HepG2 (cell line): ENCODE measurements at regions not wholly inside any gene's neighbourhood (a gene's known extent, or its start where the extent isn't known, plus 50 kb on each side); places are given as distances from the start of the nearest gene placed in this dataset.

Experiments used
- ATAC-seq: fragments of 200-7000 bp; cut with Tn5 transposase; 3 replicates; pipeline ENCODE4 v1.9.1; 2020; ENCODE audit warnings: mild to moderate bottlenecking, moderate library complexity
- BruUV-seq: library from RNA; stranded (reverse); fragments of 400-500 nt; replicated peaks from 2 replicates; lab custom pipeline; 2021; lab: Mats Ljungman, UMichigan
- CTCF ChIA-PET: fragments of 300-600 bp; formaldehyde crosslinking; extraction: SDS; loops from one replicate; lab custom pipeline; 2021; ENCODE audit warnings: low total read pairs, inconsistent platforms, low intra/inter-chr PET ratio; lab: Yijun Ruan, JAX
- POLR2A ChIA-PET: fragments of 350-600 bp; sonication (Branson Sonifier 250); formaldehyde crosslinking; loops from one replicate; lab custom pipeline; 2020; ENCODE audit warnings: antibody characterized with exemption, inconsistent platforms; lab: Yijun Ruan, JAX
- DNase-seq: peaks from one replicate; pipeline ENCODE4 v3.0.0-alpha.2; 2015; ENCODE audit warnings: low spot score
- FAIRE-seq: peaks from 3 replicates; lab custom pipeline; 2011; peaks lifted over from hg19 to GRCh38; lab: Jason Lieb, UNC
- H2AFZ ChIP-seq: one replicate; pipeline ENCODE4 v1.6.1; 2011; ENCODE audit warnings: low read length, inconsistent platforms
- H3K27ac ChIP-seq: fragments of 300-600 bp; 3 replicates; pipeline ENCODE4 v1.8.0; 2011; ENCODE audit warnings: mixed run types, mild to moderate bottlenecking, mixed read lengths, low read length, inconsistent platforms; ENCODE audit not compliant: insufficient read depth; ENCODE audit errors: extremely low read length
- H3K27me3 ChIP-seq, 2 experiments: fragments of 200-600 bp in 1 of 2; 2 replicates in 1 of 2; 3 replicates in 1 of 2; pipeline versions ENCODE4 v1.6.0 to v1.8.0; 2011; ENCODE audit warnings: low read length in 2 of 2, mild to moderate bottlenecking in 2 of 2, moderate library complexity in 2 of 2, inconsistent platforms in 1 of 2; ENCODE audit not compliant: insufficient read depth in 2 of 2, control insufficient read depth in 1 of 2
- H3K36me3 ChIP-seq, 2 experiments: fragments of 200-600 bp in 1 of 2; replicated peaks in 1 of 2; 2 replicates in 1 of 2; 3 replicates in 1 of 2; pipeline versions ENCODE4 v1.5.1 to v1.8.0; 2011; ENCODE audit warnings: low read length in 2 of 2, inconsistent platforms in 1 of 2; ENCODE audit not compliant: insufficient read depth in 2 of 2, control insufficient read depth in 1 of 2
- H3K4me1 ChIP-seq: 2 replicates; pipeline ENCODE4 v1.5.1; 2012; ENCODE audit warnings: low read length, inconsistent platforms; ENCODE audit not compliant: insufficient read depth
- H3K4me2 ChIP-seq: 2 replicates; pipeline ENCODE4 v1.6.0; 2011; ENCODE audit warnings: low read depth, low read length, inconsistent platforms
- H3K4me3 ChIP-seq, 3 experiments: fragments of 200-600 bp in 1 of 3; sonication (generic), shearing (Covaris generic) in 1 of 3; replicated peaks in 1 of 3; 2 replicates each; pipeline ENCODE4 v1.5.1; 2011 to 2016; ENCODE audit warnings: low read length in 3 of 3, inconsistent platforms in 2 of 3, low read depth in 2 of 3, mild to moderate bottlenecking in 2 of 3, control low read depth in 1 of 3, mixed read lengths in 1 of 3; ENCODE audit not compliant: insufficient read depth in 1 of 3
- H3K79me2 ChIP-seq: one replicate; pipeline ENCODE4 v1.6.1; 2011; ENCODE audit warnings: low read length, inconsistent platforms; ENCODE audit not compliant: insufficient read depth
- H3K9ac ChIP-seq: 2 replicates; pipeline ENCODE4 v1.6.0; 2011; ENCODE audit warnings: mild to moderate bottlenecking, low read depth, low read length, inconsistent platforms; ENCODE audit not compliant: insufficient read depth
- H3K9me3 ChIP-seq: 2 replicates; pipeline ENCODE4 v1.5.1; 2012; ENCODE audit warnings: mild to moderate bottlenecking, low read length
- H4K20me1 ChIP-seq: 2 replicates; pipeline ENCODE4 v1.6.0; 2011; ENCODE audit warnings: inconsistent platforms, mild to moderate bottlenecking, low read length, moderate library complexity; ENCODE audit not compliant: insufficient read depth
- DR1 ChIP-seq: sonication (generic); formaldehyde crosslinking; IDR thresholded peaks from 2 replicates; pipeline ENCODE4 v1.8.0; 2021; ENCODE audit warnings: mild to moderate bottlenecking, missing genetic modification reagents, inconsistent platforms
- E2F5 ChIP-seq: sonication (generic); formaldehyde crosslinking; conservative IDR thresholded peaks from 2 replicates; pipeline ENCODE4 v1.4.0; 2020; ENCODE audit warnings: missing genetic modification reagents
- NCOA2 ChIP-seq: sonication (generic); formaldehyde crosslinking; IDR thresholded peaks from 2 replicates; pipeline ENCODE4 v1.8.0; 2022; ENCODE audit warnings: inconsistent platforms
- NR2F6 ChIP-seq, 2 experiments: IDR thresholded peaks; 2 replicates each; pipeline ENCODE4 v1.6.1; 2016; ENCODE audit warnings: antibody characterized with exemption in 1 of 2, mild to moderate bottlenecking in 1 of 2
- PTBP1 ChIP-seq: fragments of 200-400 bp; formaldehyde crosslinking; IDR thresholded peaks from 2 replicates; pipeline ENCODE4 v1.6.1; 2018; ENCODE audit warnings: low read length, low read depth; ENCODE audit not compliant: poor library complexity, severe bottlenecking
- RNF2 ChIP-seq: fragments of 450-650 bp; conservative IDR thresholded peaks from 2 replicates; pipeline ENCODE4 v1.6.1; 2016; ENCODE audit warnings: low read depth
- RXRB ChIP-seq: IDR thresholded peaks from 2 replicates; pipeline ENCODE4 v1.6.1; 2016; ENCODE audit warnings: borderline replicate concordance, missing genetic modification reagents, missing compliant biosample characterization
- SMAD1 ChIP-seq: sonication (generic); formaldehyde crosslinking; IDR thresholded peaks from 2 replicates; pipeline ENCODE4 v1.4.0; 2020; ENCODE audit warnings: missing genetic modification reagents, low read depth, mild to moderate bottlenecking, borderline replicate concordance
- ZNF260 ChIP-seq: sonication (generic); formaldehyde crosslinking; IDR thresholded peaks from 2 replicates; pipeline ENCODE4 v1.4.0; 2020; ENCODE audit warnings: missing genetic modification reagents, low read depth, mild to moderate bottlenecking, borderline replicate concordance
- ZNF263 ChIP-seq: sonication (generic); formaldehyde crosslinking; IDR thresholded peaks from 2 replicates; pipeline ENCODE4 v1.4.0; 2020; ENCODE audit warnings: missing genetic modification reagents
- ZNF317 ChIP-seq: sonication (generic); formaldehyde crosslinking; IDR thresholded peaks from 2 replicates; pipeline ENCODE4 v1.5.0; 2020; ENCODE audit warnings: mild to moderate bottlenecking, missing genetic modification reagents
- ZNF749 ChIP-seq: sonication (generic); formaldehyde crosslinking; IDR thresholded peaks from 2 replicates; pipeline ENCODE4 v1.8.0; 2022; ENCODE audit warnings: mild to moderate bottlenecking, missing genetic modification reagents, moderate library complexity, borderline replicate concordance
- ZNF777 ChIP-seq: sonication (generic); formaldehyde crosslinking; IDR thresholded peaks from 2 replicates; pipeline ENCODE4 v1.4.0; 2020; ENCODE audit warnings: missing genetic modification reagents
- WGBS: methylation state at CpG from one replicate; pipeline ENCODE4 v1.1.6; 2017; ENCODE audit warnings: low lambda C conversion rate; 5-methylcytosine and 5-hydroxymethylcytosine counted together
- in situ Hi-C: cut with HindIII; loops from 2 replicates; pipeline ENCODE4 v1.10.0; 2017; ENCODE audit warnings: low pct_unique_long_range_greater_than_20kb; ENCODE audit not compliant: extremely low pct_ligation_motif_present
- intact Hi-C: fragments of 100-400 bp; cut with micrococcal nuclease; formaldehyde crosslinking; loops from one replicate; pipeline ENCODE4 v1.10.0; 2022; ENCODE audit not compliant: unreplicated experiment
- TF ChIP-seq, protein P1 (sequence below): sonication (generic); formaldehyde crosslinking; IDR thresholded peaks from 2 replicates; pipeline ENCODE4 v1.9.0; 2022; ENCODE audit warnings: missing genetic modification reagents, mild to moderate bottlenecking, borderline replicate concordance
- TF ChIP-seq, protein P2 (sequence below): sonication (generic); formaldehyde crosslinking; IDR thresholded peaks from 2 replicates; pipeline ENCODE4 v1.5.1; 2020; ENCODE audit warnings: missing genetic modification reagents, mild to moderate bottlenecking, borderline replicate concordance
- TF ChIP-seq, protein P3 (sequence below): sonication (generic); formaldehyde crosslinking; IDR thresholded peaks from 2 replicates; pipeline ENCODE4 v1.5.0; 2020; ENCODE audit warnings: missing genetic modification reagents, mild to moderate bottlenecking, borderline replicate concordance
- TF ChIP-seq, protein P4 (sequence below): sonication (generic); formaldehyde crosslinking; IDR thresholded peaks from 2 replicates; pipeline ENCODE4 v1.4.0; 2020; ENCODE audit warnings: missing genetic modification reagents, borderline replicate concordance

DNA sequence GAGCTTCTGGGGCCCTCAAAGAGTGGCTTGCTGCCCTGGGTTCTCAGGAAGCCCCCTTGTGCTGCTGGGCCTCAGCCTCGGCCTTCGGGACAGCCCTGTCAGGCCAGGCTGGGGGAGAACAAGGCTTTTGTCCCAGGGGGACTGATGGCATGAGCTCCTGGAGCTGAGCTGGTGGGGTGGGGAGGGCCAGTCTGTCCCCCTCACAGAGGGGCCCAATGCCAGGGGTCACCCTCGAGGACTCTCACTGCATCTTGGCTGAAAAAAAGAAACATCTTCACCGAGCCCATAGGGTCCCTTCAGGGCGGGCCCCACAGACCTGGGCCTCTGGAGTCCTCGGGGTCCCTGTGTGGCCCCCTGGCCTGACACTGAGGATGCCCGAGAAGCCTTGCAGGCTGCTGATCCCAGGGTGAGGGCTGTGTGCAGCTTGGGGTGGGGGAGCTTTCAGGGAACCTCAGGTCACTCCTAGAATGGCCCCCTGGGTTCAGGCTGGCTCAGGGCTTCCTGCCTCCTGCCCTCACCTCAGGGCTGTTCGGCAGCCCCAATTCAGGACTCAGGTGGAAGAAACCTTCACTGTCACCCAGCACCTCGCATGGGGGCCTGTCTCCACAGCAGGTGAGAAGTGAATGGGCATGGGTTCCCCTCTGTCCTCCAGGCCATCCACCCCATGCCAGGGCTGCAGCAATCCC, 90.5 kb downstream of the TNFRSF13B start:
- FAIRE-seq (no peak), DNase-seq (no peak), ATAC-seq (no peak; the same call in 2 of the 3 replicates)
- no peaks in the 10 kb centered on the region for H3K4me1 ChIP-seq
- POLR2A ChIA-PET, result no interaction called here
- 0% methylated on average over 3 of the region's 9 CpGs for WGBS
- H3K9ac ChIP-seq, result no peak overlapping the region
- H3K4me2 ChIP-seq, result no peak overlapping the region
- no peak overlapping the region for H2AFZ ChIP-seq
- no TSS peak for BruUV-seq
- CTCF ChIA-PET, result no interaction called here
- in situ Hi-C loops, result no loop called here
- H3K9me3 ChIP-seq, result peaks cover 8% of the 10 kb centered on the region; the same call in 1 of the 2 replicates
- H3K4me3 ChIP-seq, result no peak overlapping the region
- H3K79me2 ChIP-seq, result no peaks in the 10 kb centered on the region
- H3K27me3 ChIP-seq, result peaks cover 1 to 9% of the 10 kb centered on the region in 2 experiments; a peak in 4 of 5 replicates
- intact Hi-C loops, result no loop called here
- H4K20me1 ChIP-seq, result no peaks in the 10 kb centered on the region
- no peaks in the 10 kb centered on the region for H3K36me3 ChIP-seq
- H3K27ac ChIP-seq, result no peak overlapping the region
- no peak for TF ChIP-seq RXRB (CRISPR knock-in tag)
- TF ChIP-seq, protein P1, sequence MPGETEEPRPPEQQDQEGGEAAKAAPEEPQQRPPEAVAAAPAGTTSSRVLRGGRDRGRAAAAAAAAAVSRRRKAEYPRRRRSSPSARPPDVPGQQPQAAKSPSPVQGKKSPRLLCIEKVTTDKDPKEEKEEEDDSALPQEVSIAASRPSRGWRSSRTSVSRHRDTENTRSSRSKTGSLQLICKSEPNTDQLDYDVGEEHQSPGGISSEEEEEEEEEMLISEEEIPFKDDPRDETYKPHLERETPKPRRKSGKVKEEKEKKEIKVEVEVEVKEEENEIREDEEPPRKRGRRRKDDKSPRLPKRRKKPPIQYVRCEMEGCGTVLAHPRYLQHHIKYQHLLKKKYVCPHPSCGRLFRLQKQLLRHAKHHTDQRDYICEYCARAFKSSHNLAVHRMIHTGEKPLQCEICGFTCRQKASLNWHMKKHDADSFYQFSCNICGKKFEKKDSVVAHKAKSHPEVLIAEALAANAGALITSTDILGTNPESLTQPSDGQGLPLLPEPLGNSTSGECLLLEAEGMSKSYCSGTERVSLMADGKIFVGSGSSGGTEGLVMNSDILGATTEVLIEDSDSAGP (CRISPR knock-in tag), result no peak
- TF ChIP-seq ZNF263, result no peak
- TF ChIP-seq ZNF260 (CRISPR knock-in tag), result no peak
- no peak for TF ChIP-seq PTBP1
- no peak for TF ChIP-seq E2F5
- no peak for TF ChIP-seq ZNF317
- TF ChIP-seq SMAD1 (CRISPR knock-in tag), result no peak
- no peak for TF ChIP-seq NR2F6 (IDR thresholded peaks at IDR 0.05)
- TF ChIP-seq NR2F6 (CRISPR knock-in tag; IDR thresholded peaks at IDR 0.05), result no peak
- TF ChIP-seq RNF2, result no peak
- TF ChIP-seq, protein P2, sequence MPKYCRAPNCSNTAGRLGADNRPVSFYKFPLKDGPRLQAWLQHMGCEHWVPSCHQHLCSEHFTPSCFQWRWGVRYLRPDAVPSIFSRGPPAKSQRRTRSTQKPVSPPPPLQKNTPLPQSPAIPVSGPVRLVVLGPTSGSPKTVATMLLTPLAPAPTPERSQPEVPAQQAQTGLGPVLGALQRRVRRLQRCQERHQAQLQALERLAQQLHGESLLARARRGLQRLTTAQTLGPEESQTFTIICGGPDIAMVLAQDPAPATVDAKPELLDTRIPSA (CRISPR knock-in tag), result no peak
- no peak for TF ChIP-seq ZNF749 (CRISPR knock-in tag)
- TF ChIP-seq, protein P3, sequence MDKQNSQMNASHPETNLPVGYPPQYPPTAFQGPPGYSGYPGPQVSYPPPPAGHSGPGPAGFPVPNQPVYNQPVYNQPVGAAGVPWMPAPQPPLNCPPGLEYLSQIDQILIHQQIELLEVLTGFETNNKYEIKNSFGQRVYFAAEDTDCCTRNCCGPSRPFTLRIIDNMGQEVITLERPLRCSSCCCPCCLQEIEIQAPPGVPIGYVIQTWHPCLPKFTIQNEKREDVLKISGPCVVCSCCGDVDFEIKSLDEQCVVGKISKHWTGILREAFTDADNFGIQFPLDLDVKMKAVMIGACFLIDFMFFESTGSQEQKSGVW (CRISPR knock-in tag), result no peak
- TF ChIP-seq NCOA2 (CRISPR knock-in tag), result no peak
- TF ChIP-seq ZNF777, result no peak
- no peak for TF ChIP-seq DR1 (CRISPR knock-in tag)
- TF ChIP-seq, protein P4, sequence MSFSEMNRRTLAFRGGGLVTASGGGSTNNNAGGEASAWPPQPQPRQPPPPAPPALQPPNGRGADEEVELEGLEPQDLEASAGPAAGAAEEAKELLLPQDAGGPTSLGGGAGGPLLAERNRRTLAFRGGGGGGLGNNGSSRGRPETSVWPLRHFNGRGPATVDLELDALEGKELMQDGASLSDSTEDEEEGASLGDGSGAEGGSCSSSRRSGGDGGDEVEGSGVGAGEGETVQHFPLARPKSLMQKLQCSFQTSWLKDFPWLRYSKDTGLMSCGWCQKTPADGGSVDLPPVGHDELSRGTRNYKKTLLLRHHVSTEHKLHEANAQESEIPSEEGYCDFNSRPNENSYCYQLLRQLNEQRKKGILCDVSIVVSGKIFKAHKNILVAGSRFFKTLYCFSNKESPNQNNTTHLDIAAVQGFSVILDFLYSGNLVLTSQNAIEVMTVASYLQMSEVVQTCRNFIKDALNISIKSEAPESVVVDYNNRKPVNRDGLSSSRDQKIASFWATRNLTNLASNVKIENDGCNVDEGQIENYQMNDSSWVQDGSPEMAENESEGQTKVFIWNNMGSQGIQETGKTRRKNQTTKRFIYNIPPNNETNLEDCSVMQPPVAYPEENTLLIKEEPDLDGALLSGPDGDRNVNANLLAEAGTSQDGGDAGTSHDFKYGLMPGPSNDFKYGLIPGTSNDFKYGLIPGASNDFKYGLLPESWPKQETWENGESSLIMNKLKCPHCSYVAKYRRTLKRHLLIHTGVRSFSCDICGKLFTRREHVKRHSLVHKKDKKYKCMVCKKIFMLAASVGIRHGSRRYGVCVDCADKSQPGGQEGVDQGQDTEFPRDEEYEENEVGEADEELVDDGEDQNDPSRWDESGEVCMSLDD (CRISPR knock-in tag), result no peak
